ENCODE measurements at regions not wholly inside any gene's neighbourhood (a gene's known extent, or its start where the extent isn't known, plus 50 kb on each side); places are given as distances from the start of the nearest gene placed in this dataset.

GRCh38 chr15:66884661-66885237, 180.7 kb upstream of the SMAD3 start:
- H3K9me3 ChIP-seq (ENCODE audit: control insufficient read depth, low read length) = peaks cover 33% of the 10 kb centered on the region
- H3K4me3 ChIP-seq (ENCODE audit: low read length) = no peak overlapping the region
- Mint-ChIP-seq H3K27ac (no peak overlapping the region), H3K9me3 (peaks cover 35% of the 10 kb centered on the region), H3K27me3 (ENCODE audit: insufficient read depth) (no peaks in the 10 kb centered on the region), H3K4me1 (peaks cover 12% of the 10 kb centered on the region), H3K36me3 (ENCODE audit: low read depth) (peaks cover 12% of the 10 kb centered on the region), H3K4me3 (no peak overlapping the region)
- no peak overlapping the region for H3K9ac ChIP-seq (ENCODE audit: extremely low read depth, low read length, poor library complexity, severe bottlenecking)
- no peak overlapping the region for H3K27ac ChIP-seq (ENCODE audit: low read depth, low read length)
- WGBS, 2 experiments (ENCODE audit: insufficient coverage in 1 of 2, insufficient read length in 1 of 2) = 94 to 100% methylated on average over 2 to 7 of the region's 8 CpGs
- DNase-seq = peak; percentile 26
- H3K36me3 ChIP-seq (ENCODE audit: control insufficient read depth, insufficient read depth, low read length) = no peaks in the 10 kb centered on the region
- H3K4me1 ChIP-seq (ENCODE audit: control insufficient read depth, insufficient read depth, low read length) = no peaks in the 10 kb centered on the region
- no peak for TF ChIP-seq CTCF (conservative IDR thresholded peaks at IDR 0.05)
- H3K27me3 ChIP-seq (ENCODE audit: control insufficient read depth, insufficient read depth, low read length, poor library complexity, severe bottlenecking) = no peaks in the 10 kb centered on the region

GRCh38 chr15:66885281-66885915, 180.0 kb upstream of the SMAD3 start:
- Mint-ChIP-seq H3K27me3 (ENCODE audit: insufficient read depth) (no peaks in the 10 kb centered on the region), H3K36me3 (ENCODE audit: low read depth) (peaks cover 12% of the 10 kb centered on the region), H3K27ac (no peak overlapping the region), H3K4me3 (no peak overlapping the region), H3K9me3 (peaks cover 40% of the 10 kb centered on the region), H3K4me1 (peaks cover 12% of the 10 kb centered on the region)
- Histone ChIP-seq H3K4me1 (ENCODE audit: control insufficient read depth, insufficient read depth, low read length) (no peaks in the 10 kb centered on the region), H3K9me3 (ENCODE audit: control insufficient read depth, low read length) (peaks cover 38% of the 10 kb centered on the region), H3K27me3 (ENCODE audit: control insufficient read depth, insufficient read depth, low read length, poor library complexity, severe bottlenecking) (no peaks in the 10 kb centered on the region), H3K9ac (ENCODE audit: extremely low read depth, low read length, poor library complexity, severe bottlenecking) (no peak overlapping the region), H3K36me3 (ENCODE audit: control insufficient read depth, insufficient read depth, low read length) (no peaks in the 10 kb centered on the region), H3K4me3 (ENCODE audit: low read length) (no peak overlapping the region), H3K27ac (ENCODE audit: low read depth, low read length) (no peak overlapping the region)
- TF ChIP-seq CTCF (conservative IDR thresholded peaks at IDR 0.05) = no peak
- WGBS, 2 experiments (ENCODE audit: insufficient coverage in 1 of 2, insufficient read length in 1 of 2) = 96 to 100% methylated on average over 4 to 5 of the region's 5 CpGs
- DNase-seq = peak; percentile 10

GRCh38 chr15:66886241-66886675, 179.1 kb upstream of the SMAD3 start:
- WGBS, 2 experiments (ENCODE audit: insufficient coverage in 1 of 2, insufficient read length in 1 of 2) = 90 to 92% methylated on average over 5 to 8 of the region's 9 CpGs
- Histone ChIP-seq H3K9ac (ENCODE audit: extremely low read depth, low read length, poor library complexity, severe bottlenecking) (no peak overlapping the region), H3K4me3 (ENCODE audit: low read length) (no peak overlapping the region), H3K4me1 (ENCODE audit: control insufficient read depth, insufficient read depth, low read length) (no peaks in the 10 kb centered on the region), H3K9me3 (ENCODE audit: control insufficient read depth, low read length) (peaks cover 46% of the 10 kb centered on the region), H3K27me3 (ENCODE audit: control insufficient read depth, insufficient read depth, low read length, poor library complexity, severe bottlenecking) (no peaks in the 10 kb centered on the region), H3K27ac (ENCODE audit: low read depth, low read length) (no peak overlapping the region), H3K36me3 (ENCODE audit: control insufficient read depth, insufficient read depth, low read length) (no peaks in the 10 kb centered on the region)
- DNase-seq = peak; percentile 14
- H3K36me3 Mint-ChIP-seq (ENCODE audit: low read depth) = peaks cover 14% of the 10 kb centered on the region
- H3K4me3 Mint-ChIP-seq = no peak overlapping the region
- H3K27ac Mint-ChIP-seq = no peak overlapping the region
- TF ChIP-seq CTCF (conservative IDR thresholded peaks at IDR 0.05) = no peak
- peaks cover 12% of the 10 kb centered on the region for H3K4me1 Mint-ChIP-seq
- H3K27me3 Mint-ChIP-seq (ENCODE audit: insufficient read depth) = no peaks in the 10 kb centered on the region
- peaks cover 47% of the 10 kb centered on the region for H3K9me3 Mint-ChIP-seq
